T1000 (cell line): ENCODE measurements at regions not wholly inside any gene's neighbourhood (a gene's known extent, or its start where the extent isn't known, plus 50 kb on each side); places are given as distances from the start of the nearest gene placed in this dataset.
"Not testable (repeated sequence)": the region's sequence is repeated elsewhere in the genome, so short reads cannot be mapped to it uniquely, and the experiment has no call there.

Experiments
- DNase-seq: peaks from one replicate; lab custom pipeline; 2025; ENCODE audit warnings: mixed read lengths; lab: John Stamatoyannopoulos, UW

DNA sequence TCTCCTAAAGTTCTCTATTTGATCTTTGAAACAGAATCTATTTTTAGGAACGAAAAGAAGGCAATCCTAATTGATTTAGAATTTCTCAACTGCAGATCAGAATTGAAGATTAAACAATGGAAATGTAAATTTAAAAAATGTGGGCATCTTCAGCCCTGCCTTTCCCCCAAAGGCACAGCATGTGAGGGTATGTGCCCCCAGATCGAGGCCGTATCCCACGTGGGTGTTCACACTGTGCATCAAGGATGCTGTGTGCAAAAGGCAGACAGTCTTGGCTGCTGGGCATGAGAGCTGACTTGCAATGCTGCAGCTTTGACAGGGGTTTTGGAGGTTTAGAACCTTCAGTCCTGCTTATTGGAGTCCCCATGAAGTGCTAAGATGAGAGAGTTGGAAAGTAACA, 346.3 kb downstream of the VRK1 start:
- DNase-seq: no peak

- not testable (repeated sequence) for DNase-seq
These were observed 350.8 kb downstream of the VRK1 start for GRCh38 chr14:97148021-97148420.

GRCh38 chr14:97149775-97150174, 352.6 kb downstream of the VRK1 start:
- DNase-seq: no peak

DNA sequence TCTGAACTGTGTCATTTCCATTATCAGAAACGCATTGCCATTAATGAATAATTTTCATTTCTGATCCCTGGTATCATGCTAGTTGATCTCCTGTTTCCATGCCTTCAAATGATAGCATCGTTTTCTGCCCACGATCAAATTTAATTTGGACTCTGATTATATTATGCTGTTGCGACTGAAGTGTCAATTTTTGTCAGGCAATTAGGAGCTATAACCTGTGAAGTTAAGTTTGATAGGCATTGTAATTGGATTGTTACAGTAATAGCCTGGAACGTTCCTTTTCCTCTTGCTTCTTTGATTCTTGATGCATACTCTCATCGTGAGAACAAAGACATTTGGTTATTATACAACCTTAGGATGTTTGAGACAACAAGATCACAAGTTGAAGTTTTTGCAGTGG, 356.3 kb downstream of the VRK1 start:
- DNase-seq: no peak

GRCh38 chr14:97155320-97155719, 358.1 kb downstream of the VRK1 start:
- DNase-seq: no peak

GRCh38 chr14:97155814-97156213, 358.6 kb downstream of the VRK1 start:
- DNase-seq: no peak

DNA sequence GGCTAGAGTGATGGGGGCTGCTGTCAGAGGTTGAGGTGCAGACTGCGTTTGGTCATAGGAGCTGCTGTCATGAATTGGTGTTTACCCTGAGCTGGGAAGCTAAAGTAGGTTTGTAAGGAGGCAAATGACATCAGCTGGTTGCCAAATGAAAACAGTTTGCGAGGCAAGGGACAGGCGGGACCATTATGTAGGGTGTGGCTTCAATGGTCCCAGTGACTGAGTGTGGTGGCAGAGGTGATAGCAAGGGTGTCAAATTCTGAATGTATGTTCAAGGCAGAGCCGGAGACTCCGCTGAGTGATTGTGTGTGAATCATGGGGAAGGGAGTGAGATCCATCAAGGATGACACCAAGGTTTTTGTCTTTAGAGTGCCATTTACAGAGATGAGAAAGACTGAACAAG, 359.5 kb downstream of the VRK1 start:
- no peak for DNase-seq

DNA sequence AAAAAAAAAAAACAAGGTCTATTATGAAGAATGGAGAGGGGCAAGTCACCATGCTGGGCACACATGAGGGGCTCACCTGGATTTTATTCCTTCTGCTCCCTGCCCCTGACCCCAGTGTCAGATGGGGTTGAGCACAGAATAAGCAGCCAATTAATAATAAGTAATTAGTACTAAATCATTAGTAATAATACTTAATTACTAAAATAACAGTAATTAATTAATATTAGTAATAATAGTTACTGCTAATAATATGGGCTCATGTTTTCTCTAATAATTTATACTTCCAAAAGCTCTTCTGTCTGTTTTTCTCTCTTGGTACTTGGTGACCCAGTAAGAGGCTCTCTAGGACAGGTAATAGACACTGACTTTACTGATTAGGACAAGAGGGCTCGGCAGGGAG, 360.9 kb downstream of the VRK1 start:
- no peak for DNase-seq

- no peak for DNase-seq
These were observed 361.9 kb downstream of the VRK1 start for GRCh38 chr14:97159124-97159523.

DNA sequence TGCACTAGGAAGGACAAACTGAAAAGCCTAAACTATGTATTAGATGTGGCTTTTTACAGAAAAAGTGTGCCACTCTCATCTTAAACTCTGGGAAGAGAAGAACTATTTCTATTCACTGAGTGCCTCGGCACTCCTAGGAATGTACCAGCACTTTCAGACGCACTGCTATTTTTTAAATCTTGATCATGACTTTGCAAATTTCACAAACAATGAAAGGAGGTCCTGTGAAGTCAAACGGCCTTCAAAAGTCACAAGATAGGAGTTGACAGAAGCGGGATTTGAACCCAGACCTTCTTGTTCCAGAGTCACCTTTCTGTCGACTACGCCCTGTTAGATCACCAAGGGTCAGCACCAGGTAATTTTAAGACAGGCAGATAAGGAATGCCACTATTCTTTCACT, 365.4 kb downstream of the VRK1 start:
- DNase-seq: no peak

DNA sequence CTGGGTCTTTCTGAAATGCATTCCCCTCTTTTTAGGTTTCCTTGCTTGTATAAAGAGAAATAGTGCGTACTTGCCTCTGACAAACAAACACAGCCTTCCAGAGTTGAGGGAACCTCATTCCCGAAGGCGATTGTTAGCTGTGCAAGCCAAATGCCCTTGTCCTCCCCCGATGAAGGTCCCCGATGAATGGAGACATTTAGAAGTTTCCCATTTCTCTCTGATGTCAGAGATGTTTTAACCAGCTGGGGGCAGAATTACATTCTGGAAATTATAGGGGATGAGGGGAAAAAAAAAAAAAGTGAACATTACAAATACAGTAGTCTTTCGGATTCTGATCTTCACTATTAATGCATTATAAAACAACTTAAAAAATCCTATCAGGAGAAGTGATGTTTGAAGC, 366.8 kb downstream of the VRK1 start:
- DNase-seq: no peak

GRCh38 chr14:97166497-97166896, 369.3 kb downstream of the VRK1 start:
- DNase-seq: no peak

- not testable (repeated sequence) for DNase-seq
These were observed 370.4 kb downstream of the VRK1 start for GRCh38 chr14:97167577-97167976.

- no peak for DNase-seq
These were observed 375.5 kb downstream of the VRK1 start for GRCh38 chr14:97172644-97173043.

DNA sequence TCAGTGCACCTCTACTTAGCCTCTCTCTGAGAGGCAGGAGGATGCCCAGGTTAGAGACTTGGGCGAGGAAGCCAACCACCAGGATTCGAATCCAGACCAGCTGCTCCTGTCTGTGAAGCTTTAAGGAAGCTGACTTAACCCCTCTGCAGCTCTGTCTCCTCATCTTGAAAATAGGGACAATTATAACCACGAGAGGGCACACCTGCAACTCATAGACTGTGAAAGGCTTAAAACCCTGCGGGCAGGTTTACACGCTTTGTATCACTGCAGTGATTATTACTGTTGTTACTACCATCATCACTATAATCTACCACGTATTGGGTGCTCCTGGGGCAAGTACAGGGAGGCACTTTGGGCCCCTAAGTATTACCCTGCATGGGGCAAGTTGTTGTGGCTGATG, 379.8 kb downstream of the VRK1 start:
- DNase-seq: no peak

GRCh38 chr14:97177635-97178034, 380.5 kb downstream of the VRK1 start:
- no peak for DNase-seq

DNA sequence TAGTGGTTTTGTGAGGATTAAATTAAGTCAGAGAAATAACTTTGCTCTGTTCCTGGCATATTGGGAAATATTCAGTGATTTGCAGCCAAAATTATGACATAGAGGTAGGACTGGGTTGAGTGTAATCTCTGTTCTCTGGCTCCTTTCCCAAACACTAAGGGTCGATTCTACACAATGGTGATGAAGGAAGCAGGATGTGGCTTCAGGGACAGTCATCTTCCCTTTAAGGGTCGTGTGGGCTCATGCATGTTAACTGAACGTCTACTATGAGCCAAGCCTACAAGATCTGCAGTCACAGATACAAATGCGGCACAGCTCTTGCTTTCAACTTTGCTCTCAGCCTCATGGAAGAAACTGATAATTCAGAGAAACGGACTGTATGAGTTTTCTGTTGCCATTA, 381.6 kb downstream of the VRK1 start:
- no peak for DNase-seq

- DNase-seq: no peak
These were observed 382.4 kb downstream of the VRK1 start for GRCh38 chr14:97179573-97179972.

DNA sequence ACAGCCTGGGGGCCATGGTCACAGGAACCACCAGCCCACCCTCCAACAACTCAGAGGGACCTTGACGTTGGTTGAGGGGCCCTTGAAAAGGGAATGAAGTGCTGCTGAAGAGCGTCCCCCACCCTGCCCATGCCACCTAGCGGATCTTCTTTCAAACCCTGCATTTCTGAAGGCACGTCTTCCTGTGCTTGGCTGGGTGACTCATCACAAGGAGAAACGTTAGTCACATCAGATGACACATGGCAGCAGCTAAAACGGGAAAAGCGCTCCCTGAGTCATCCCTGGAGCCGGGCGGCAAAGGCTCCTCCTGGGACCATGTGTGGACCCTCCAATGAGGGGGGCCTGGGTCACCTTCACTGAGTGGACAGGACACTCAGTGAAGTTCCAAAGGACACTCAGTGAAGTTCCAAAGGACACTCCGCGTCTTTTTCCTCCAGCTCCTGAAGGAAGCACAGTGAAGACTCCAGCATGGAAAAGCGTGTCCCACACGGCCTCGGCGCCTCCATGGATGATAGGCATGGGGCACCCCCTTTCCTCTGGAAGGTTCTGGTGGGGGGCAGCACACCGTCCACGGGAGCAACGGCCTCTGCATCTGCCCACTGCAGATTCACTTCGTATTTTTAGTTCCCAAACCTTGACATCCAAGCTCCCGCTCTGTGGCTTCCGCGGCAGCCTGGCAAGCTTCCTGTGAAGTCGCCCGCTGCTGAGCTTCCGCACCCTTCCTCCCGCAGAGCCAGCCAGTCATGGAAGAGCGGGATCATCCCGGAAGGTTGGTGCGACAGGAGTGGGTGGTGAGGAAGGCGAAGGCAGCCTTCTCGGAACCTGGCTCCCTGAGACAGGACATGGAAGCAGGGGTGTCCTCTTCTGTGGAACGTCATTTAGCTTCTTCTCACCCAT, 383.4 kb downstream of the VRK1 start:
- DNase-seq: peak; percentile 66

- DNase-seq: no peak
These were observed 388.0 kb downstream of the VRK1 start for GRCh38 chr14:97185186-97185585.

GRCh38 chr14:97187916-97188315, 390.7 kb downstream of the VRK1 start:
- DNase-seq: no peak

DNA sequence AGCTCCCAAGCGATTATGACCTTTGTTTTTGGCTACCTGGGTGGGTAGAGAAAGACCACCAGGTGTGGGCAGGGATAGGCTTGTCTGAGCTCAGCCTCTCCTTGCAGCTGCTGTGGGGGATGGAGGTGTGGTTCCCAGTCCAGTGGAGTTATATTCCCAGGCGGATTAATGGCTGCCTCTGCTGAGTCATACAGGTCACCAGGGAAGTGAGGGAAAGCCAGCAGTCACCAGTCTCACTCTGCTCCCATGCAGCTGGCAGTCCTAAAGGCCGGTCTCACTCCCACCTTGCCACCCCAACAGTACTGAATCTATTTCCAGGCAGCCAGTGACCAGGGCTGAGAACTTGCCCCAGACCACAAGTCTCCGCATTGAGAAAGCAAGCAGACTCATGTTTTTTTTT, 399.2 kb downstream of the VRK1 start:
- no peak for DNase-seq

- DNase-seq: no peak
These were observed 401.6 kb downstream of the VRK1 start for GRCh38 chr14:97198813-97199212.

GRCh38 chr14:97200245-97200644, 403.1 kb downstream of the VRK1 start:
- DNase-seq: no peak
